Panc1 (cell line): ENCODE measurements at regions not wholly inside any gene's neighbourhood (a gene's known extent, or its start where the extent isn't known, plus 50 kb on each side); places are given as distances from the start of the nearest gene placed in this dataset.

Experiments used
- ATAC-seq: fragments of 200-7000 bp; cut with Tn5 transposase; 2 replicates; pipeline ENCODE4 v1.9.1; 2020; ENCODE audit warnings: mild to moderate bottlenecking, moderate library complexity
- BruUV-seq: library from RNA; stranded (reverse); fragments of 400-500 nt; replicated peaks from 2 replicates; lab custom pipeline; 2021; lab: Mats Ljungman, UMichigan
- CTCF ChIA-PET: fragments of 300-600 bp; sonication (Branson Sonifier 250); formaldehyde crosslinking; loops from one replicate; lab custom pipeline; 2022; ENCODE audit warnings: antibody characterized with exemption; lab: Charles Lee
- POLR2A ChIA-PET: fragments of 300-600 bp; sonication (Branson Sonifier 250); formaldehyde crosslinking; loops from one replicate; lab custom pipeline; 2022; ENCODE audit warnings: antibody characterized with exemption; lab: Charles Lee
- DNase-seq: peaks from one replicate; pipeline ENCODE4 v3.0.0-alpha.2; 2010; ENCODE audit warnings: low read depth, low spot score
- H3K27ac ChIP-seq: 2 replicates; pipeline ENCODE4 v1.5.1; 2011; ENCODE audit warnings: mild to moderate bottlenecking, low read length, inconsistent platforms
- H3K27me3 ChIP-seq: fragments of 200-500 bp; sonication (Bioruptor generic); 2 replicates; pipeline ENCODE4 v1.6.0; 2014; ENCODE audit warnings: low read length, inconsistent platforms; ENCODE audit not compliant: control insufficient read depth, insufficient read depth
- H3K36me3 ChIP-seq: fragments of 200-500 bp; sonication (Bioruptor generic); 2 replicates; pipeline ENCODE4 v1.5.1; 2014; ENCODE audit warnings: inconsistent platforms, mild to moderate bottlenecking, low read length, moderate library complexity; ENCODE audit not compliant: control insufficient read depth, insufficient read depth
- H3K4me1 ChIP-seq: 2 replicates; pipeline ENCODE4 v1.5.1; 2011; ENCODE audit warnings: inconsistent platforms, mild to moderate bottlenecking, low read length, moderate library complexity; ENCODE audit not compliant: control insufficient read depth, insufficient read depth
- H3K4me3 ChIP-seq, 2 experiments: 2 replicates each; pipeline ENCODE4 v1.5.1; 2011 to 2012; ENCODE audit warnings: low read depth in 2 of 2, low read length in 2 of 2, mild to moderate bottlenecking in 2 of 2, inconsistent platforms in 1 of 2, moderate library complexity in 1 of 2
- H3K9me3 ChIP-seq: fragments of 200-500 bp; sonication (Bioruptor generic); 2 replicates; pipeline ENCODE4 v1.5.1; 2014; ENCODE audit warnings: low read depth, mild to moderate bottlenecking, inconsistent platforms, low read length, moderate library complexity; ENCODE audit not compliant: control insufficient read depth, insufficient read depth
- CTCF ChIP-seq: fragments of 450-650 bp; IDR thresholded peaks from 2 replicates; pipeline ENCODE4 v1.5.1; 2017; ENCODE audit warnings: mild to moderate bottlenecking
- POLR2AphosphoS5 ChIP-seq: IDR thresholded peaks from 2 replicates; pipeline ENCODE4 v1.6.1; 2012; ENCODE audit warnings: mild to moderate bottlenecking, low read depth, low read length, moderate library complexity
- REST ChIP-seq, 2 experiments: IDR thresholded peaks; 2 replicates each; pipeline ENCODE4 v1.6.1; 2011 to 2012; ENCODE audit warnings: low read depth in 2 of 2, control low read depth in 1 of 2, low read length in 1 of 2, mild to moderate bottlenecking in 1 of 2, moderate library complexity in 1 of 2; ENCODE audit not compliant: insufficient read depth in 1 of 2
- SIN3A ChIP-seq: IDR thresholded peaks from 2 replicates; pipeline ENCODE4 v1.6.1; 2012; ENCODE audit warnings: low read depth, mild to moderate bottlenecking, low read length, moderate library complexity, borderline replicate concordance; ENCODE audit not compliant: insufficient read depth
- TCF7L2 ChIP-seq: IDR thresholded peaks from 2 replicates; pipeline ENCODE4 v1.6.1; 2011; ENCODE audit warnings: mild to moderate bottlenecking, low read depth, low read length, inconsistent platforms
- in situ Hi-C: cut with HindIII; loops from 2 replicates; pipeline ENCODE4 v1.10.0; 2016; ENCODE audit warnings: low sequenced_read_pairs, low pct_unique_long_range_greater_than_20kb
- intact Hi-C: fragments of 100-400 bp; cut with micrococcal nuclease; formaldehyde crosslinking; loops from one replicate; pipeline ENCODE4 v1.10.0; 2022; ENCODE audit not compliant: unreplicated experiment

- in situ Hi-C loops = no loop called here
- no peak; the same call in 1 of the 2 replicates for ATAC-seq
Measured at GRCh38 chr6:118712969-118713368, 61.6 kb upstream of the CEP85L start.

GRCh38 chr6:118710616-118711015, 59.2 kb upstream of the CEP85L start:
- Histone ChIP-seq H3K4me3 (no peak overlapping the region), H3K4me1 (peaks cover 8% of the 10 kb centered on the region), H3K9me3 (no peaks in the 10 kb centered on the region), H3K36me3 (no peaks in the 10 kb centered on the region; the same call in 1 of the 2 replicates), H3K27me3 (no peaks in the 10 kb centered on the region), H3K27ac (no peak overlapping the region)
- DNase-seq (no peak), ATAC-seq (no peak)
- ChIA-PET POLR2A (no interaction called here), CTCF (no interaction called here)
- in situ Hi-C loops = no loop called here
- no TSS peak for BruUV-seq
- TF ChIP-seq CTCF (no peak), POLR2AphosphoS5 (no peak), REST (IDR thresholded peaks at IDR 0.05; ENCODE audit: insufficient read depth in 1 of 2, low read depth in 2 of 2, low read length in 1 of 2) (no peak), TCF7L2 (no peak), SIN3A (no peak)
- intact Hi-C loops = no loop called here

More at GRCh38 chr6:118712969-118713368, 61.6 kb upstream of the CEP85L start:
- H3K27me3 ChIP-seq = no peaks in the 10 kb centered on the region
- no peak overlapping the region for H3K27ac ChIP-seq
- BruUV-seq = no TSS peak
- H3K9me3 ChIP-seq = no peaks in the 10 kb centered on the region
- no peak for DNase-seq
- POLR2A ChIA-PET = no interaction called here
- H3K4me1 ChIP-seq = peaks cover 8% of the 10 kb centered on the region
- CTCF ChIA-PET = no interaction called here
- intact Hi-C loops = no loop called here
- no peak overlapping the region for H3K4me3 ChIP-seq
- TF ChIP-seq POLR2AphosphoS5 (no peak), REST (IDR thresholded peaks at IDR 0.05; ENCODE audit: insufficient read depth in 1 of 2, low read depth in 2 of 2, low read length in 1 of 2) (no peak), SIN3A (no peak), CTCF (no peak), TCF7L2 (no peak)
- no peaks in the 10 kb centered on the region; the same call in 1 of the 2 replicates for H3K36me3 ChIP-seq
